GM10248 (cell line): ENCODE measurements at regions not wholly inside any gene's neighbourhood (a gene's known extent, or its start where the extent isn't known, plus 50 kb on each side); places are given as distances from the start of the nearest gene placed in this dataset.

Experiments used
- CTCF ChIA-PET: fragments of 300-600 bp; sonication (Branson Sonifier 250); formaldehyde crosslinking; extraction: SDS; loops from one replicate; lab custom pipeline; 2021; ENCODE audit warnings: antibody characterized with exemption; lab: Yijun Ruan, JAX
- POLR2A ChIA-PET: fragments of 350-650 bp; sonication (Branson Sonifier 250); formaldehyde crosslinking; extraction: SDS; loops from one replicate; lab custom pipeline; 2020; ENCODE audit warnings: antibody characterized with exemption; lab: Yijun Ruan, JAX
- DNase-seq: peaks from one replicate; pipeline ENCODE4 v3.0.0; 2012; ENCODE audit errors: extremely low spot score
- CTCF ChIP-seq: IDR thresholded peaks from 2 replicates; pipeline ENCODE4 v1.5.1; 2012; ENCODE audit warnings: mild to moderate bottlenecking, low read depth; ENCODE audit errors: extremely low read depth, missing control alignments, control extremely low read depth

DNA sequence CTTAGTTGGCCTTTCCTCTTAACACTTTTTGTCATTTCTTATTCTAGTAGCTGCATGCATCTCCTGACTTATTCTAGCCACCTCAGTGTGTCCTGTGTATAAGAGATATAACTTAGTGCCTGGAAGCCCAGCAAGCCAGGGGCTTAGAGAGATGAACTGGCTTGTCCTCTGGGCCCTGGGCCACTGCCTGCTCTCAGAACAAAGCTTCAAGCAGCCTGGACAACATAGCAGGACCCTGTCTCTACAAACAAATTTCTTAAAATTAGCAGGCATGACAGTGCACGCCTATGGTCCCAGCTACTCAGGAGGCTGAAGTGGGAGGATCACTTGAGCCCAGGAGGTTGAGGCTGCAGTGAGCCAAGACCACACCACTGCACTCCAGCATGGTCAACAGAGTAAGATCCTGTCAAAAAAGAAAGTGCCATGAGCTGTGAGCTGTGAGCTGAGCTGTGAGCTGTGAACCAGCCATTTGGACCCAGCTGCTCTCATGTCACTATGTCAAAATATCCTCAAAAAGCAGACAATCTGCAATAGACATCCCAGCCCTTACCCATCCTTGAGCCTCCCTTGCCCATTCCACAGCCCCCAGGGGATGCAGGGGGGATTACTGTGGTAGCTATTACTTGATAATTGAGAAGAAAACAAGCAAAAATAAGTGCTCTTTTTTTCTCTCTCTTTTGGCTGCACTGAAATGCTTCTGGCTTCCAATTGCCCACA is 174.5 kb downstream of the OPA1 start:
- POLR2A ChIA-PET, result no interaction called here
- TF ChIP-seq CTCF, result no peak
- DNase-seq, result no peak
- CTCF ChIA-PET, result interaction anchor here (1.1 to 1.4 kb wide), 4 partner anchors 13 to 548 kb away, joined by 3 to 9 read pairs (median 4); no protein-coding TSS in a partner anchor

- no peak for DNase-seq
- ChIA-PET POLR2A (no interaction called here), CTCF (interaction anchor here (1.1 to 1.4 kb wide), 4 partner anchors 13 to 547 kb away, joined by 3 to 9 read pairs (median 4); no protein-coding TSS in a partner anchor)
- TF ChIP-seq CTCF, result no peak
These were observed 175.0 kb downstream of the OPA1 start for GRCh38 chr3:193768070-193768394.

DNA sequence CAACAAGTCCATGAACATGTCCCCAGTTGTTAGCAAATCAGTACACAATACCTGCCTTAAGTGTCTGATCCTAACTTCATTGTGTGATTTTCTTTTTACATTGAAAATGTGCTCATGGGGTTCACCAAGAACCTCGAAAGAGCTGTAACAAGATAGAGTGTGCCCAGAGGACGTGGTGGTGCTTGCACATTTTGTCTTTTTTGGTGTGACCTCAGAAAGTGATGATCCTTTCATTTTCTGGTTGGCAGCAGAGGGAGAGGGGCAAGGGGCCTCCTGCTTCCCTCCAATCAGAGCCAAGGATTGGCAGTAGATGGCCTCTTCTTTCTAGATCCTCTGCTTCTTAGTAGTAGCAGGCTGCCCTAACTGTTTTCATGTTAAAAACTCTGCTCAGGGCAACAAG is 176.4 kb downstream of the OPA1 start:
- no peak for DNase-seq
- TF ChIP-seq CTCF, result no peak
- POLR2A ChIA-PET, result no interaction called here
- CTCF ChIA-PET, result interaction anchor here (1.5 kb wide), 1 partner anchor 12 kb away, joined by 8 read pairs; no protein-coding TSS in a partner anchor

DNA sequence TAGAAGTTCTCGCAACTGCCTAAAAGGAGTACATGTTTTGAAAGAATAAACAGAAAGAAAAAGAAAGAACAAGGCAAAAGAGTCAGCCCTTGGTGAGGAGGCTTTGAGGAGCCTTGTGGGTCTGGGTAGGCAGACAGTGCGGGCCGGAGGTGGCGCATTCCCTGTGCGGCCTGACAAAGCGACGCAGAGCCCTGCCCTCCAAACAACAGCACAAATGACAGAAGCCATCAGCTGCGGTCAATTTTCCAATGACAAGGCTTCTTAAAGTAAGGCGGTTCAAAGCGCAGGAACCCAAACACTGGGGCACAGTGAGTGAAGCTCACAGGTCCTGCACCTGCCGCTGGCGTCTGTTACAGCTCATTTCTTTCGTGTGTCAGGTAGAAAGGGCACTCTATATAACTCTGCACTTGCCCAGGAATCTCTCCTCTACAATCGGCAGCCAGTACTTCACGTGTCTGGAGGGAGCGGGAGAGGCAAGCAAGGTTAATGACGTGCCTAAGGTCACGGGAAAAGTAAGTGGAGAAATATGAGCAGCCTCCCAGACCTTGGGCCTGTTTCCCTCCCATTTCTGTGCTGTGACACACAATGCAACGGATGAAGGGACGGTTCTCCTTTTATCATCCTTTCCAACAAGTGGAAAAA is 178.1 kb downstream of the OPA1 start:
- CTCF ChIA-PET, result interaction anchor here (1.6 kb wide), 1 partner anchor 10 kb away, joined by 4 read pairs; no protein-coding TSS in a partner anchor
- no peak for TF ChIP-seq CTCF
- DNase-seq, result no peak
- POLR2A ChIA-PET, result no interaction called here

DNA sequence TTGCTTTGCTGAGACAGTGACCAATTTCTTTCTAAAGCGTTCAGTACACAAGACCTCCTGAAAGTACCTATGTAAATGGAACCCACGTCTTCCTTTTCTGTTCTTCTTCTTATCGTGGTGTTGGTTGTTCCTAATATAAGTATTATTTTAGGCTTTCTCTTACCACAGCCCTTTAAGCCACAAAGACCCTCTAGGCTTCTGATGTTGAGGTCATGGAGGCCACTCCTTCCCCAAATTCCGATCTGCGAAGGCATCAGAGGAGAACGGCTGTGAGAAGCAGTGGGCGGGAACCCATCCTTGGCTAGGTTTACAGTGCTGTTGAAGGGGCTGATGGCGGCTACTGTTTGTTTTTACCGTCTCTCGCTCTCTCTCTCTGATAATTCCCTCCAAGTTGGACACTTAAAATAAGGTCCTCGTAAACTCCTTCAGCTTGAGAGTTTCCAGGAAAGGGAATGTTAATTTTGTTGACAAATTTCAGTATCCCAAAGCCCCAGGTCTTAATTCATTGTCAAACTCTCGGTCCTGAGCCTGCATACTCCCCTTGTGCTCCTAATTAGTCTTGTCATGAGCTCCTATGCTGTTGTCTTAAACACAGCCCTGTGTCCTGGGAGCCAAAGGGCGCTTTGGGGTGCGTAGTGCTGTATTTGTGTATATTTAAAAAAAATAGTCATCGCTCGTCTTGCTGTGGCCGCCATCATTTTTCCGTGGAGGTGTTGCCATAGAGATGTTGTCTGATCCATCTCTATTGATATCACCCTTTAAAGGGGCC is 178.8 kb downstream of the OPA1 start:
- DNase-seq, result no peak
- CTCF ChIA-PET, result interaction anchor here (1.6 kb wide), 1 partner anchor 9 kb away, joined by 4 read pairs; no protein-coding TSS in a partner anchor

More for the DNA sequence above, 178.8 kb downstream of the OPA1 start:
- no peak for TF ChIP-seq CTCF
- POLR2A ChIA-PET, result no interaction called here
